SK-N-MC (cell line): ENCODE measurements at regions not wholly inside any gene's neighbourhood (a gene's known extent, or its start where the extent isn't known, plus 50 kb on each side); places are given as distances from the start of the nearest gene placed in this dataset.

Experiments used
- DNase-seq: peaks from one replicate; pipeline ENCODE4 v3.0.0-alpha.2; 2011; ENCODE audit warnings: low read depth, low spot score
- H3K27ac ChIP-seq: fragments of 200-600 bp; sonication (generic); 2 replicates; pipeline ENCODE4 v1.5.1; 2016; ENCODE audit warnings: mixed run types
- H3K36me3 ChIP-seq: fragments of 200-600 bp; sonication (generic); 2 replicates; pipeline ENCODE4 v1.6.1; 2017; ENCODE audit warnings: antibody characterized with exemption, low read length, mixed read lengths; ENCODE audit not compliant: insufficient read depth
- H3K4me3 ChIP-seq: fragments of 200-600 bp; sonication (generic); 2 replicates; pipeline ENCODE4 v1.5.1; 2016
- H3K9ac ChIP-seq: fragments of 200-600 bp; sonication (generic); 2 replicates; pipeline ENCODE4 v1.8.0; 2017; ENCODE audit warnings: mixed run types, mixed read lengths; ENCODE audit not compliant: insufficient read length
- H3K9me3 ChIP-seq: fragments of 200-600 bp; sonication (generic); 2 replicates; pipeline ENCODE4 v1.6.1; 2017; ENCODE audit warnings: low read depth, mild to moderate bottlenecking, antibody characterized with exemption, low read length, moderate library complexity, mixed read lengths
- EZH2 ChIP-seq: fragments of 200-600 bp; sonication (generic); IDR thresholded peaks from one replicate; pipeline ENCODE4 v1.6.1; 2017; ENCODE audit warnings: antibody characterized with exemption
- FOXP2 ChIP-seq: optimal IDR thresholded peaks from 2 replicates; pipeline ENCODE3; 2011; ENCODE audit warnings: mild to moderate bottlenecking, moderate library complexity; ENCODE audit not compliant: insufficient read depth; ENCODE audit errors: extremely low read length, control extremely low read depth
- POLR2AphosphoS5 ChIP-seq: IDR thresholded peaks from 2 replicates; pipeline ENCODE4 v1.6.1; 2012; ENCODE audit warnings: mild to moderate bottlenecking, low read depth, low read length, borderline replicate concordance

DNA sequence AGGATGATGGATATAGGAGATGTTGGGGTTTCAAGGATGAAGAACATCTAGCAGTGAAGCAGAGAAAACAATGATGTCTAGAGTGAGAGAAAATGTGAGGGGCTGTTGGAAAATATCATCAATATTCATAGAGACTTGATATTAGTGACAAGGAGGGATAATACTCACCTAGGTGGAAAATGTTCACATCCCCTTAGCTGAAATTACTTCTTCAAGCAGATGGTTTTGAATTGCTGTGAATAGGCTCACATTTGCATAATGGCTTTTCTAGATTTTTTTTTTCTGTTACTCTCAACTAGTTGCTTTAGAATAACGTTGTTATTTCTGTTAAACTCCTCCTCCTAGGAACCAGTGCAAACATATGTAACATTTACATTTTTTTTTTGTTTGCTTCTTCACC is 61.6 kb upstream of the MAP1B start:
- TF ChIP-seq EZH2 (no peak), FOXP2 (no peak), POLR2AphosphoS5 (no peak)
- Histone ChIP-seq H3K27ac (no peak overlapping the region), H3K9me3 (no peaks in the 10 kb centered on the region), H3K9ac (no peak overlapping the region), H3K36me3 (no peaks in the 10 kb centered on the region), H3K4me3 (no peak overlapping the region)
- no peak for DNase-seq

DNA sequence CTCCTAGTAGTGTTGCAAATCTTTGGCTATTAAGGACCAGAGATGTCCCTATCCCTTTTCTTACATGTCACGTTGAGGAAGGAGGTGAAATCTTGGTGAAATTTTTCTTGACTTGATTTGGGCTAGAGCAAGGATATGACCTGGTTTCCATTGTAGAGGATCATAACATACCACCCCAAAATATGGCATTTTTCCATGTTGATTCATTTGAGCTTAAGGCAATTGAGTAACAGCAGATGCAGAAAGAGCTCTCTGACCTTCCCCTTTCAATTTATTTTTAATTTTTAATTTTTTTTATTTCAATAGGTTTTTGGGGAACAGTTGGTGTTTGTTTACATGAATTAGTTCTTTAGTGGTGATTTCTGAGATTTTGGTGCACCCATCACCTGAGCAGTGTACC is 61.2 kb upstream of the MAP1B start:
- TF ChIP-seq EZH2 = no peak
- TF ChIP-seq FOXP2 = no peak
- no peak for TF ChIP-seq POLR2AphosphoS5
- Histone ChIP-seq H3K4me3 (no peak overlapping the region), H3K9me3 (no peaks in the 10 kb centered on the region), H3K36me3 (no peaks in the 10 kb centered on the region), H3K27ac (no peak overlapping the region), H3K9ac (no peak overlapping the region)
- DNase-seq = no peak

DNA sequence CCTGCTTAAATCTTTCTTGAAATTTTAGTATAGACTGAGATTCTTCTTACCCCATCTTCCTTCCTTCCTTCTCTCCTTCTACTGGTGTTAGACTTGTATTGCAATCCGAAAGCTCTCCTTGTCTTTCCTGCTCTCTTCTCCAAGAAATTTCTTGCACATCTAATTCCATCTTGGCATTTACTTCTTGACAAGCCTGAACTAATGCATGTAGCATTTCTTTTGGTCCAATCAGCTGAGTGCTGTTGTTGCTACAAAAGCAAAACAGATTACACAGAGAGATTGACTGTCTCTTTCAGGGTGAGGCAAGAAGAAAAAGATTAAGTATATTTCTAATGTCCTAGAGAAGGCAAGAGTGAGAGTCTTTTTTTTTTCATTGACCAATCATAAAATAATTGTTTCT is 51.6 kb upstream of the MAP1B start:
- TF ChIP-seq FOXP2 (no peak), EZH2 (no peak), POLR2AphosphoS5 (no peak)
- DNase-seq = no peak
- no peak overlapping the region for H3K9ac ChIP-seq
- no peak overlapping the region for H3K27ac ChIP-seq
- H3K9me3 ChIP-seq = no peaks in the 10 kb centered on the region
- H3K36me3 ChIP-seq = no peaks in the 10 kb centered on the region
- H3K4me3 ChIP-seq = no peak overlapping the region
